Smooth muscle cell (in vitro differentiated cells): ENCODE measurements at regions not wholly inside any gene's neighbourhood (a gene's known extent, or its start where the extent isn't known, plus 50 kb on each side); places are given as distances from the start of the nearest gene placed in this dataset.

ENCODE experiments used
- DNase-seq: peaks from one replicate; lab custom pipeline; 2025; ENCODE audit not compliant: unreplicated experiment; lab: John Stamatoyannopoulos, UW
- H2AFZ ChIP-seq: fragments of 200-600 bp; sonication (generic); 2 replicates; pipeline ENCODE4 v1.6.0; 2016; ENCODE audit warnings: antibody characterized with exemption, low read depth, mild to moderate bottlenecking
- H3F3A ChIP-seq: fragments of 200-600 bp; sonication (generic); 2 replicates; pipeline ENCODE4 v1.6.0; 2017; ENCODE audit warnings: antibody characterized with exemption, low read depth
- H3K27ac ChIP-seq: fragments of 200-600 bp; sonication (generic); 2 replicates; pipeline ENCODE4 v1.5.1; 2016; ENCODE audit warnings: low read depth, mild to moderate bottlenecking
- H3K27me3 ChIP-seq: fragments of 200-600 bp; sonication (generic); 2 replicates; pipeline ENCODE4 v1.6.1; 2016; ENCODE audit warnings: low read depth, mild to moderate bottlenecking
- H3K36me3 ChIP-seq: fragments of 200-600 bp; sonication (generic); 2 replicates; pipeline ENCODE4 v1.5.1; 2016; ENCODE audit warnings: low read depth
- H3K4me1 ChIP-seq: fragments of 200-600 bp; sonication (generic); 2 replicates; pipeline ENCODE4 v1.5.1; 2016; ENCODE audit warnings: low read depth
- H3K4me2 ChIP-seq: fragments of 200-600 bp; sonication (generic); 2 replicates; pipeline ENCODE4 v1.6.0; 2016; ENCODE audit warnings: mild to moderate bottlenecking
- H3K4me3 ChIP-seq: fragments of 200-600 bp; sonication (generic); 2 replicates; pipeline ENCODE4 v1.5.1; 2016; ENCODE audit warnings: mild to moderate bottlenecking
- H3K79me2 ChIP-seq: fragments of 200-600 bp; sonication (generic); 2 replicates; pipeline ENCODE4 v1.6.0; 2016; ENCODE audit warnings: low read depth, mild to moderate bottlenecking
- H3K9ac ChIP-seq: fragments of 200-600 bp; sonication (generic); 2 replicates; pipeline ENCODE4 v1.6.0; 2016; ENCODE audit warnings: low read depth
- H3K9me3 ChIP-seq: fragments of 200-600 bp; sonication (generic); replicated peaks from 2 replicates; pipeline ENCODE4 v1.5.1; 2016; ENCODE audit warnings: low read depth
- H4K20me1 ChIP-seq: fragments of 200-600 bp; sonication (generic); 2 replicates; pipeline ENCODE4 v1.6.0; 2016; ENCODE audit warnings: low read depth
- CTCF ChIP-seq: fragments of 200-600 bp; sonication (generic); IDR thresholded peaks from 2 replicates; pipeline ENCODE4 v1.5.1; 2017; ENCODE audit warnings: borderline replicate concordance, mild to moderate bottlenecking, antibody characterized with exemption; ENCODE audit not compliant: insufficient read depth, poor library complexity, severe bottlenecking
- WGBS: methylation state at CpG from one replicate; pipeline ENCODE4 v1.1.7; 2016; ENCODE audit warnings: low lambda C conversion rate; 5-methylcytosine and 5-hydroxymethylcytosine counted together

GRCh38 chr10:111709603-111710002 lies 474.0 kb downstream of the GPAM start:
- no peak overlapping the region for H3K4me2 ChIP-seq
- DNase-seq, result no peak
- no peaks in the 10 kb centered on the region for H3F3A ChIP-seq
- no peaks in the 10 kb centered on the region for H4K20me1 ChIP-seq
- H2AFZ ChIP-seq, result no peak overlapping the region
- H3K9ac ChIP-seq, result no peak overlapping the region
- no peaks in the 10 kb centered on the region for H3K9me3 ChIP-seq
- H3K27me3 ChIP-seq, result no peaks in the 10 kb centered on the region
- no peaks in the 10 kb centered on the region for H3K36me3 ChIP-seq
- H3K4me1 ChIP-seq, result no peaks in the 10 kb centered on the region
- 87% methylated on average over 4 of the region's 4 CpGs for WGBS
- no peaks in the 10 kb centered on the region for H3K79me2 ChIP-seq
- no peak for TF ChIP-seq CTCF
- no peak overlapping the region for H3K27ac ChIP-seq
- no peak overlapping the region for H3K4me3 ChIP-seq

GRCh38 chr10:111716032-111716431 lies 467.5 kb downstream of the GPAM start:
- Histone ChIP-seq H2AFZ (no peak overlapping the region), H3K79me2 (no peaks in the 10 kb centered on the region), H3K36me3 (no peaks in the 10 kb centered on the region), H3K9ac (no peak overlapping the region), H3K9me3 (peaks cover 7% of the 10 kb centered on the region), H3K27ac (no peak overlapping the region), H3K4me2 (no peak overlapping the region), H3K27me3 (no peaks in the 10 kb centered on the region), H3F3A (no peaks in the 10 kb centered on the region), H3K4me1 (no peaks in the 10 kb centered on the region), H3K4me3 (no peak overlapping the region), H4K20me1 (no peaks in the 10 kb centered on the region)
- TF ChIP-seq CTCF, result no peak
- no peak for DNase-seq

- no peaks in the 10 kb centered on the region for H3K36me3 ChIP-seq
- H3K27ac ChIP-seq, result no peak overlapping the region
- no peaks in the 10 kb centered on the region for H3K9me3 ChIP-seq
- 68% methylated on average over 1 of the region's 1 CpG for WGBS
- H3K4me3 ChIP-seq, result no peak overlapping the region
- no peaks in the 10 kb centered on the region for H3K27me3 ChIP-seq
- no peaks in the 10 kb centered on the region for H3K79me2 ChIP-seq
- no peaks in the 10 kb centered on the region for H3F3A ChIP-seq
- H2AFZ ChIP-seq, result no peak overlapping the region
- no peak for DNase-seq
- H3K4me2 ChIP-seq, result no peak overlapping the region
- no peaks in the 10 kb centered on the region for H4K20me1 ChIP-seq
- H3K9ac ChIP-seq, result no peak overlapping the region
- no peak for TF ChIP-seq CTCF
- no peaks in the 10 kb centered on the region for H3K4me1 ChIP-seq
These were observed 459.4 kb downstream of the GPAM start for GRCh38 chr10:111724121-111724520.

- no peaks in the 10 kb centered on the region for H3K79me2 ChIP-seq
- no peak overlapping the region for H3K27ac ChIP-seq
- H3K36me3 ChIP-seq, result no peaks in the 10 kb centered on the region
- no peaks in the 10 kb centered on the region for H4K20me1 ChIP-seq
- H3K9ac ChIP-seq, result no peak overlapping the region
- no peaks in the 10 kb centered on the region for H3K4me1 ChIP-seq
- no peak overlapping the region for H3K4me2 ChIP-seq
- no peak overlapping the region for H2AFZ ChIP-seq
- no peaks in the 10 kb centered on the region for H3K9me3 ChIP-seq
- no peak for TF ChIP-seq CTCF
- DNase-seq, result no peak
- no peak overlapping the region for H3K4me3 ChIP-seq
- H3K27me3 ChIP-seq, result no peaks in the 10 kb centered on the region
- no peaks in the 10 kb centered on the region for H3F3A ChIP-seq
These were observed 458.5 kb downstream of the GPAM start for GRCh38 chr10:111725050-111725449.
